ENCODE measurements at regions not wholly inside any gene's neighbourhood (a gene's known extent, or its start where the extent isn't known, plus 50 kb on each side); places are given as distances from the start of the nearest gene placed in this dataset.

DNA sequence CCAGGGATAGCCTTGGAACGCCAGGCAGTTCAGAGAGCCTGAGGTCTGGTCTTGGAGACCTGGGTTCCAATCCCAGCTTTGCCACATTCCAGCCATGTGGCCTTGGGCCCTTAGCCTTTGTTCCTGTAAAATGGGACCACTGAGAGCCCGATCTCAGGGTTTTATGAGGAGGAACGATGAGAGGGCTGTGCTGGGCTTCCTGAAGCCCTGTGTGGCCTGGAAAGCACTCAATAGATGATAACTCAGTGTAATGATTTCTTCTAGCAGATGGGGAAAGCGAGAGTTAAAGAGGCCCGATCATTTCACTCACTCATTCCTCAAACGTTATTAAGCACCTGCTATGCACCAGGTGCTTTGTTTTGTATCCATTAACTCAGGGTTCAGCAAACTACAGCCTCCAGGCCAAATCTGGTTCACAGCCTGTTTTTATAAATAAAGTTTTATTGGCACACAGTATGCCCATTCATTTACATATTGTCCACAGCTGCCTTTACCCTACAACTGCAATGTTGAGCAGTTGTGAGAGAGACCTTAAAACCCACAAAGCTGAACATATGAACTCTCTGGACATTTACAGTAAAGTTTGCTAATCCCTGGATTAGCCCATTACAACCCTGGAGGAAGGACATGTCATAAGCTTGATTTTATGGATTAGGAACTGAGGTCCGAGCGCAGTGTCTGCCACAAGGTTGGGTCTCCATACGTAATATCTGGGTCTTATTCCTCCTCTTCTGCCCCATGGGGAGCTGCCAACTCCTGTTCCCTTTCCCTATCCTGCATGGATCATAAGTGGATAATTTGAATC lies 90.4 kb downstream of the CEBPB start:
- H3K4me3 ChIP-seq: no peak overlapping the region
- no peaks in the 10 kb centered on the region for H3K27me3 ChIP-seq (ENCODE audit: low read depth)
- TF ChIP-seq, protein P1, sequence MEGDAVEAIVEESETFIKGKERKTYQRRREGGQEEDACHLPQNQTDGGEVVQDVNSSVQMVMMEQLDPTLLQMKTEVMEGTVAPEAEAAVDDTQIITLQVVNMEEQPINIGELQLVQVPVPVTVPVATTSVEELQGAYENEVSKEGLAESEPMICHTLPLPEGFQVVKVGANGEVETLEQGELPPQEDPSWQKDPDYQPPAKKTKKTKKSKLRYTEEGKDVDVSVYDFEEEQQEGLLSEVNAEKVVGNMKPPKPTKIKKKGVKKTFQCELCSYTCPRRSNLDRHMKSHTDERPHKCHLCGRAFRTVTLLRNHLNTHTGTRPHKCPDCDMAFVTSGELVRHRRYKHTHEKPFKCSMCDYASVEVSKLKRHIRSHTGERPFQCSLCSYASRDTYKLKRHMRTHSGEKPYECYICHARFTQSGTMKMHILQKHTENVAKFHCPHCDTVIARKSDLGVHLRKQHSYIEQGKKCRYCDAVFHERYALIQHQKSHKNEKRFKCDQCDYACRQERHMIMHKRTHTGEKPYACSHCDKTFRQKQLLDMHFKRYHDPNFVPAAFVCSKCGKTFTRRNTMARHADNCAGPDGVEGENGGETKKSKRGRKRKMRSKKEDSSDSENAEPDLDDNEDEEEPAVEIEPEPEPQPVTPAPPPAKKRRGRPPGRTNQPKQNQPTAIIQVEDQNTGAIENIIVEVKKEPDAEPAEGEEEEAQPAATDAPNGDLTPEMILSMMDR (IDR thresholded peaks at IDR 0.05; ENCODE audit: borderline replicate concordance): no peak
- peak overlapping the region; percentile 84 for H3K27ac ChIP-seq (replicated peaks)
- peaks cover 59% of the 10 kb centered on the region for H3K4me1 ChIP-seq
- DNase-seq: no peak
- intact Hi-C loops (cut with micrococcal nuclease): no loop called here
- no peaks in the 10 kb centered on the region for H3K9me3 ChIP-seq (replicated peaks)
- no peaks in the 10 kb centered on the region for H3K36me3 ChIP-seq

DNA sequence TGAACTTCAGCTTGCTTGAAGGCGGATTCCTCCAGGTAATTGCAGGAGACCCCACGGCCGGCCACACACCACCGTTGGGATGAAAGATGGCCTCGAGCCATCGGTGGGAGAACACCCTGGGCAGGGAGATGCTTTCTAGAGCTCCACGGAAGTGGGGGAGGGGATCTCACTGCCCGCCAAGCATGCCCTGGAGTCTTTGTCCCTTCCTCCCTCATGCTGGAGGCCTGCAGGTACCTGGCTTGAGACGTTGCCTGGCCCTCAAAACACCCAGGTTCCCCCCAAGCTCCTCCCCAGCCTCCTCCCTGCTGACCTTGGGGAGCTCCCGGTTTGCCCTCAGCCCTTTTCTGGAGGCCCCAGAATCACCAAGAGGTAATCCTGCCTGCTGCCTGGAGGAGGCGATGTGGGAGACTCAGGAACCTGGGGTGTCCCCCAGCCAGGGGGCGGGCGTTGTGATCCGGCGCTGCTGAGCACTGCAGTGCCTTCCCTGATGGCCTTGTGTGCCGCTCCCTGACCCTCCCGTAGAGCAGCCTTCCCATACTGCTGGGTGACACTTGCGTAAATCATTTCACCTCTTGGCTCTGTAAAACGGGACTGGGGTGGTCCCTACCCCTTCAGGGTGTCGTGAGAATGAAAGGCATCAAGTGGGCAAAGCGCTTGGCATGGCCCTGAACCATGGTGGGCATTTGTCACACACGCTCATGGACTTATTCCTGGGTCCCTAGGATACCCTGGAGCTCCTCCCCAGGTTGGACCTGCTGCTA lies 91.4 kb downstream of the CEBPB start:
- DNase-seq: no peak
- TF ChIP-seq, protein P1 (IDR thresholded peaks at IDR 0.05; ENCODE audit: borderline replicate concordance): no peak
- no peaks in the 10 kb centered on the region for H3K9me3 ChIP-seq (replicated peaks)
- no peaks in the 10 kb centered on the region for H3K27me3 ChIP-seq (ENCODE audit: low read depth)
- peaks cover 68% of the 10 kb centered on the region for H3K4me1 ChIP-seq
- H3K36me3 ChIP-seq: no peaks in the 10 kb centered on the region
- peak overlapping the region; percentile 84 for H3K27ac ChIP-seq (replicated peaks)
- intact Hi-C loops (cut with micrococcal nuclease): no loop called here
- H3K4me3 ChIP-seq: no peak overlapping the region

DNA sequence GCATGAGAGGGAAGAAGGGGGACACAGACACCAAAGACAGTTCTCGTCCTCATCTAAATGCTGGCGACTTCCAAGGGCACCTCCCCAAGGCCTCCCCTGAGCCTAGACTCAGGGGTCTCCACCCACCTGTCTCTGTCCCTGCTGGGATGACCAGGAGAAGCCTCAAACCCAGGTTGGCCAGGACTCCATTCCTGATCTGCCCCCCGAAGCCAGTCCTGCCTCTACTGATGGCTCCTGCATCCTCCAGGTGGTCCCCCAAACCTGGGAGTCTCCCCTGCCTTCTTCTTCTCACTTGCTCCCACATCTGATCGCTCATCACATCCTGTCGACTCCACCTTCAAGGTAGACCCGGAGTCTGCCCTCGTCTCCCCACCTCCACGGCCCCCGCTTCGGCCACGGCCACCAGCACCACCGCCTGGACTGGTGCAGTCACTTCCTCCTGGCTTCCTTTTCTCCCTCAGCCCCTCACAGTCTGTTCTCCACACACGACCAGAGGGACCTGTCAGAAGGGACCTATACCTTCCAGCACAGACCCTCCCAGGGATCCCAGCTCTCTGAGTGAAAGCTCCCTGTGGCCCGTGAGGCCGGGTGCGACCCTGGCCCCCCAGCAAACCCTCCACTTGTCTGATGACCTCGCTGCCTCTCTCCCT lies 92.1 kb downstream of the CEBPB start:
- peaks cover 63% of the 10 kb centered on the region for H3K4me1 ChIP-seq
- no peak overlapping the region for H3K27ac ChIP-seq (replicated peaks)
- H3K4me3 ChIP-seq: no peak overlapping the region
- intact Hi-C loops (cut with micrococcal nuclease): no loop called here
- H3K27me3 ChIP-seq (ENCODE audit: low read depth): no peaks in the 10 kb centered on the region
- no peaks in the 10 kb centered on the region for H3K36me3 ChIP-seq
- no peak for DNase-seq
- TF ChIP-seq, protein P1 (IDR thresholded peaks at IDR 0.05; ENCODE audit: borderline replicate concordance): no peak
- no peaks in the 10 kb centered on the region for H3K9me3 ChIP-seq (replicated peaks)

DNA sequence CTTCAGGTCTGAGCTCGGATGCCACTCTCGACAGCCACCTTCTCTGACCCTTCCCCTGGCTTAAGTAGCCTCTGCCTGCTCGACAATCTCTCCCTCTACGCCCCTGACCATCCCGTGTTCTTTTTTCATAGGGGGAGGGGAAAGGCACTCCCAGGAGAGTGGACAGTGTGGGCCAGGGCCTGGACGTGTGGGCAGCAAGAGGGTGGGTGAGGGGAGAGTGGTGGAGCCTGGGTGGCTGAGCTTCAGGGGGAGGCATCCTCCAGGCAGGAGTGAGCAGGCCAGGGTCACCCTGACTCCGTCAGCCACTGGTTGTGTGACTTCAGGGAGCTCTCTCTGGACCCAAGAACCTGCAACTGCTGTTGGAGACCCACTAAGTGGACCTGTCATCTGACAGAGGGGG lies 92.7 kb downstream of the CEBPB start:
- H3K9me3 ChIP-seq (replicated peaks): no peaks in the 10 kb centered on the region
- peaks cover 57% of the 10 kb centered on the region for H3K4me1 ChIP-seq
- intact Hi-C loops (cut with micrococcal nuclease): no loop called here
- no peaks in the 10 kb centered on the region for H3K27me3 ChIP-seq (ENCODE audit: low read depth)
- no peak for DNase-seq
- no peak overlapping the region for H3K4me3 ChIP-seq
- H3K27ac ChIP-seq (replicated peaks): no peak overlapping the region
- TF ChIP-seq, protein P1 (IDR thresholded peaks at IDR 0.05; ENCODE audit: borderline replicate concordance): no peak
- no peaks in the 10 kb centered on the region for H3K36me3 ChIP-seq

DNA sequence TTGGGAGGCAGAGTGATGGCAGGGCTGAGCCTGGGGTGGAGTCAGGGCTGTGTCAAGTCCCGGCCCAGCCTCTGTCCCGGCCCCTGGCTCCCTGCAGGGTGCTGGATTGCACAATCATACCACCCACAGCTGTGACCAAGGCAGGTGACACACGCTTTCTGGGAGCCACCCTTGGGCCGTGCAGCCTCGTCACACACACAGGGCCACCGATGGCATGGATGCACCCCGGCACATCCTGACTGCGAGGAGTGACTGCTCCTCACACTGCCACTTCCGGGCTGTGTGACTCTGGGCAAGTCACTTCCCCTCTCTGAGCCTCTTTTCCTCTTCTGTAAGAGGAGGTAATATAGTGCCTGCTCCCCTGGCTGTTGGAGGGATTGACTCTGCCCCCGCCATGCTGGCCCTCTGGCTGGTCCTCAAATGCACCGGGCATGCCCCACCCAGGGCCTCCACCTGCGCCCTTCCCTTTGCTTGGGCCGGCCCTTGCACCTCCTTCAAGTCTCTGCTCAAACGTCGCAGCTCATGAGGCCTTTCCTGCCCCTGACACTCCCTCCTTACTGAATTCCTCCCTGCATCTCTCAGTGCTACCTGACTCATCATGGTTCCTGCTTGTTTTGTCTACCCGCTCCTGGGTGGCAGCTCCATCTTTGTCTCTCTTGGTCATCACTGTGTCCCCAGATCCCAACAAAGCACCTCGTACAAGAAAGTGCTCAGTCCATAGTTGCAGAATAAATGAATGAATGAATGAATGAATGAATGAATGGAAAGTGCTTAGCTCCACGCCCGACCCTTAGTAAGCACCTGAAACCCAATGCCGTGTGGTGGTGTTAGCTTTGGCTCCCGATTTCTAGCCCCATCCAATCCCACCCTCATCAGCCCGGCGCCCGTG lies 93.5 kb downstream of the CEBPB start:
- peaks cover 49% of the 10 kb centered on the region for H3K4me1 ChIP-seq
- TF ChIP-seq, protein P1 (IDR thresholded peaks at IDR 0.05; ENCODE audit: borderline replicate concordance): no peak
- H3K4me3 ChIP-seq: no peak overlapping the region
- H3K9me3 ChIP-seq (replicated peaks): no peaks in the 10 kb centered on the region
- intact Hi-C loops (cut with micrococcal nuclease): no loop called here
- H3K36me3 ChIP-seq: no peaks in the 10 kb centered on the region
- H3K27me3 ChIP-seq (ENCODE audit: low read depth): no peaks in the 10 kb centered on the region
- no peak for DNase-seq
- H3K27ac ChIP-seq (replicated peaks): peak overlapping the region; percentile 85

All from left ventricle myocardium inferior (tissue), 1 donor.